Putamen (tissue), 1 donor: ENCODE measurements at regions not wholly inside any gene's neighbourhood (a gene's known extent, or its start where the extent isn't known, plus 50 kb on each side); places are given as distances from the start of the nearest gene placed in this dataset.
"Not testable (repeated sequence)": the region's sequence is repeated elsewhere in the genome, so short reads cannot be mapped to it uniquely, and the experiment has no call there.

Experiments
- DNase-seq: peaks from one replicate; pipeline ENCODE4 v3.0.0-alpha.2; 2016; ENCODE audit warnings: low spot score

DNA sequence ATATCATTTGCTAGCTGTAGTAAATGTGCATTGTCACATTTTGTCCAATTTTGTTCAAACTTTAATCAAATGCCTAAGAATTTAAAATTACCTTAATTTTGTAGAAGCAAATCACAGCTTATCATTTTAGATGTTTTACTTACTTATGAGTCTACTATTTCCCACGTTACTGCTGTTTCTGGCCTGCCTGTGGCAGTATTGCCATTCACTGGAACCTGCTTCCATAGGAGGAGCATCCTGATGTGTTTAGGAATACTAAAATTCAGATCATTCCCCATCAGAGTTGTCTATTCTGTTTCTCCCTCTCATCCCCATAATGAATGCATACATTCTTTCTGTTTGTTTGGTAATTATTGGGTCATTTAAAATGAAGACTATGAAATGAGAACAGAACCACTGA, 119.5 kb upstream of the SNRPN start:
- DNase-seq, result no peak

DNA sequence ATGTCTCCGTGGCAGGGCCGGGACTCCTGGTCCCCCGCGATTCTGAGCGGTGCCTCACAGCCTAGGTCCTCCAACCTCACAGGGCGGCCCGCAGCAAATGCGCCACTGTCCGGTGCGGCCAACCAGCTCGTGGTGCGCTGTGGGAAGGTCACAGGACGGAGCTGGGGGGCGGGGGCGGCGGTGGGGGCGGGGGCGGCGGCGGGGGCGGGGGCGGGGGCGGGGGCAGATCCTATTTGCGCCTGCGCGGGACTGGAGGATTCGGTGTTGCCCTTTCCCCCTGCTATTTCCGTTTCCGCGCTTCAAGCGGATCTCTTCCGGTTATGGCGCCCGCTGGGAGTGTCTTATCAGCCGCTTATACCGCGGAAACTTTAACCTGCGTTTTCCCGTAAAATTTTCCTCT, 106.7 kb upstream of the SNRPN start:
- peak; percentile 36 for DNase-seq

DNA sequence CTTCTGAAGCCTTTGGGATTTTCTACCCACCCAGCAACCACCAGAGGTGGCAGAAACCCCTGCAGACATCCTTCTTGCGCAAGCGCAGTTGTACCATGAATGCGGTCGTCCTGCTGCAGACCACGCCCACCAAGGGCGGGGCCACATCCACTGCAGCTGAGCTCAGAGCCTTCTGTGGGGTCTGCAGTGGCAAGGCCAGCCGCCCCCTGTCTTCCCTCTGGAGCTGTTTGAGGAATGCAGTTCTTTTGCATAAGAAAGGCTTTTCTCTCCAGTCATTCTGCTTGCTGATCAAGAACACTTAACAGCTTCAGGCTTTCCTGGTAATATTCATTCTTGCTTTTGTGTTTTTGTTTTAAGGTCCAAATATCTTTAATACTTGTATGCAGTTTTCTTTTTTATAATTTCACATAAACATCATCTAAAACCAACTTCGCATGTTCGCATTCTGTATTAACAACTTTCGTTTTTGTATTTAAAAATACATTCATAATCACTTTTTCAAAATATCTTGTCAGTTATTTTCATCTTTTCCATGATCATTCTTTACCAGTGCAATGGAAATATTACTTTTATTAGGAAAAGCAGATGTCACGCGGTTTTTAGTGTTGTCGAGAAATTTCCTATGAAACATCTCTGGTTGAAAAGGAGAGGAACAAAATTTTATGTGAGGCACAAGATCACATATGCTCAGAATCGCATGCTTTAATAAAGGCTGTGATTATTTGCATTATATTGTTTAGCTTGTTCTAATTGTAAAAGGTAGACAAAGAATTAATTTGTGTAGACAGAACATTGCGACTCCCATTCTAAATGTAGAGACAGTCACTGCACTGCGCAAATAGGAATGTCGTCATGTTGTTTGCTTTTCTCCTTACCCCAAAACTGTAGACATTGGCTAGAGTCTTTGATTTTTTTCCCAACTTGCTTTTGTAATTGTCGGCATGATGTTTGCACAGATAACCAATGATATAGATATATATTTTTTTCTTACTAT, 98.1 kb upstream of the SNRPN start:
- DNase-seq, result peak; percentile 56

DNA sequence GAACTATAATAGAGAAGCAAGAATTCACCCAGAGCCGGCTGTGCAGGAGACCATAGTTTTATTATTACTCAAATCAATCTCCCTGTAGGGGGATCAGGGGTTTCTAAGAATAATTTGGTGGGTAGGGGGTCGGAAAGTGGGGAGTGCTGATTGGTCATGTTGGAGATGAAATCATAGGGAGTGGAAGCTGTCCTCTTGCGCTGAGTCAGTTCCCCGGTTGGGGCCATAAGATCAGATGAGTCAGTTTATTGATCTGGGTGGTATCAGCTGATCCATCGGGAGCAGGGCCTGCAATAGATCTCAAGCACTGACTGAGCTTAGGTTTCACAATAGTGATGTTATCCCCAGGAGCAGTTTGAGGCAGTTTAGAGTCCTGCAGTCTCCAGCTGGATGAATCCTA, 97.0 kb upstream of the SNRPN start:
- no peak for DNase-seq

DNA sequence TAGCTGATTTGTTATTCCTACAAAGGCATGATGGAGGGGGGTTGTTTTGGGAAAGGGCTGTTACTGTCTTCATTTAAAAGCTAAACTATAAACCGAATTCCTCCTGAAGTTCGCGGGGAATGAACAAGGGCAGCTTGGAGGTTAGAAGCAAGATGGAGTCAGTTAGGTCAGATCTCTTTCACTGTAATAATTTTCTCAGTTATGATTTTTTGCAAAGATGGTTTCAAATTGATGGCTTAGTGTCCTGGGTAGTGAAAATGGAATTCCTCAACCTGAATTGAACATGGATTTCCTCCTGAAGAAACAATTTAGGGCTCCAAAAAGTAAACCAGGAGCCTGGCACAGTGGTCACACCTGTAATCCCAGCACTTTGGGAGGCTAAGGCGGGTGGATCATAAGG, 96.6 kb upstream of the SNRPN start:
- DNase-seq, result not testable (repeated sequence)

DNA sequence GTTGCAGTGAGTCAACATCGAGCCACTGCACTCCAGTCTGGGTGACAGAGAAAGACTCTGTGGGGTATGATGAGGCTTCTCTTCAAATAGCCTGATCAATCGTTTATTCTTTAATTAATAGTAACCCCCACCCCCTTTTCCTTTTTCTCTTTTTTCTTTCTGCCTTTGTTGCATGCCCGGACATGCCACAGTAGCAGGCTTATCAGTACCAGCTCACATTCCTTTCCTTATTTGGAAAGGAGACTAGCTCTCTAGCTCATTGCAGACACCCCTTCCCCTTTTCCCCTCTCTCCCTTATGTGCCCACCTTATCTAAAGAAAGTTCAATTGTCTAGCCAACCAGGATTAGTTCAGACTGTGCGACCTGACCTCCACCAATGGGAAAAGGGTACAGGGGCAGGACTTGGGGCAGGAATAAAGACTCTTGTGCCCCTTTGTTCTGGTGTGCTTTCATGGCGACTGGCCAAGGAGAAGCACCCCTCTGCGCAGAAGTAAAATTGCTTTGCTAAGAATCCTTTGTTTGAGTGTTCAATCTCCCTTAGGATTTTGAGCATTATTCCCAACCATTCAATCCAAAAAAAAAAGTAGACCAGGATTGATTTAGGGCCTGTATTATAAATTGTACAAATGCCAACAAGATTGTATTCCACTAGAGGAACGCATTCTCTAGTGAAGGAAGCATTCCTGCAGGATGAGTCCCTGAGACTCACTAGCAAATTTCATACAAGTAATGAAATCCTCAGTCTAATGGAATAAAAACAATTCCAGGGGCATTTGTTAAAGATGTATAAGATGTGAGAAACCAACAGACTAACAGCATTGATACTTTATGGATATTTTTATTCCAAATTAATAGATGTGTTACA, 95.8 kb upstream of the SNRPN start:
- DNase-seq, result no peak

DNA sequence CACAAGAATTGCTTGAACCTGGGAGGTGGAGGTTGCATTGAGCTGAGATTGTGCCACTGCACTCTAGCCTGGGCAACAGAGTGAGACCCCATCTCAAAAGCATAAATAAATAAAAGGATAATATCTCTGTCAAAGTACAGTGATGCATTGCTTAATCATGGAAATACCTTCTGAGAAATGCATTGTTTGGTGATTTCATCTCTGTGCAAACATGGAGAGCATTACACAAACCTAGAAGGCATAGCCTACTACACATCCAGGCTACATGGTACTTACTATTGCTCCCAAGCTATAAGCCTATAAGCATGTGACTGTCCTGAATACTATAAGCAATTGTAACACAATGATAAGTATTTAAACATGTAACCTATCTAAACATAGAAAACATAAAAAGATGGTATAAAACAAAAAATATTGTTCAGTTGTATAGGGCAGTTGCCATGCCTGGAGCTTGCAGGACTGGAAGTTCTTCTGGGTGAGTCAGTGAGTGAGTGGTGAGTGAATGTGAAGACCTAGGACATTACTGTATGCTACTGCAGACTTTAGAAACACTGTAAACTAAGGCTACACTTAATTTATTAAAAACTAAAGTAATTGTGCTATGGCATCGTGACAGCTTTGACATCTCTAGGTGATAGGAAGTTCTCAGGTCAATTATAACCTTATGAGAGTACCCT, 93.6 kb upstream of the SNRPN start:
- no peak for DNase-seq

DNA sequence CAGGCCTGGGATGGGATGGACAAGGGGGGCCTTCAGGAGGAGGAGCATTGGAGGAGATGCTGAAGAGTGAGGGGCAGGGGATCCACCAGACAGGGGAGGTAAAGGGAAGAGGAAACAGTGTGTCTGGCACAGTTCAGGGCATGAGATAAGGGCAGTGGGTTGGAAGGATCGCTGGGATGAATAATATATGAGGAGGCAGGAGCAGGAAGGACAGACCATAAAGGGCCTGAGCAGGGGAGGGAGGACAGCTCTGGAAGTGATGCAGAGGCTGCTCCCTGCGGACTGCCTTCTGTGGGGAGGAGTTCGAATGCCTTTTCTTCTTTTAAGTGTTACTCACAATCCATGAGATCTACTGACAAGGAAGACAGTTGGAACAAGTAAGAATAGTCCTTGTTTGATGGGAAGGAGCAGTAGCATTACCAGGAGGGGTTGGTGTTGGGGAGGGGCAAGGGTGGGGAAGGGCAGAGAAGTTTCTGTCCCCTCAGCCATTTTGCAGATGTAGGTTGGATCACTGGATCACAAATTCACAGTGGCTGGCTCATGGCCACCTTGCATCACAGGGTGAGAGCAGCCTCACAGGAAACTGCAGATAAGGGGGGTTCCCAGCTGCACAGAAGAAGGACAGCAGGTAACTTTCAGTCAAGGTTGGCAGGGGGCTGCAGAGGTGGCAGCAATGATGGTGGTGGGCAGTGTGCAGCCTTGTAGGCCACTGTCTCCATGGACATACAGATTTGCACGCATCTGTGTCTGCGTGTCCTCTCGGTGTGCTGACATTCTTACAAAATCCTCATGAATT, 91.9 kb upstream of the SNRPN start:
- no peak for DNase-seq

DNA sequence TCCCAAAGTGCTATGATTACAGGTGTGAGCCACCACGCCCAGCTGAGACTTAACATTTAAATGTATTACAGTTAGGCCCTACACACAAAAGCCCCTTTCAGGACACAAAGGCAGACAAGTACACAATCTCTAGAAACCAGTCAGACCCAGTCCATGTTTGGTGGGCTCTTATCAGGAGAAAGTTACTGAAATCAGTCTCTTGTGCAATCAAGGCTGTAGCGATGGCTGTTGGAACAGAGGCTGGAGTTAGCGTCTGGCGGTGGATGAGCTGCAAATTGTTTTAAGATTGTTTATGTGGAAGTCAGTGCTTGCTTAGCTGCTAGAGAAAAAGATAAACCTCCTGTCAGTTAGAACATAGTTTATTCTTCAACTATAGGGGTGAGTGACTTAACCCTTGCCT, 89.5 kb upstream of the SNRPN start:
- no peak for DNase-seq

DNA sequence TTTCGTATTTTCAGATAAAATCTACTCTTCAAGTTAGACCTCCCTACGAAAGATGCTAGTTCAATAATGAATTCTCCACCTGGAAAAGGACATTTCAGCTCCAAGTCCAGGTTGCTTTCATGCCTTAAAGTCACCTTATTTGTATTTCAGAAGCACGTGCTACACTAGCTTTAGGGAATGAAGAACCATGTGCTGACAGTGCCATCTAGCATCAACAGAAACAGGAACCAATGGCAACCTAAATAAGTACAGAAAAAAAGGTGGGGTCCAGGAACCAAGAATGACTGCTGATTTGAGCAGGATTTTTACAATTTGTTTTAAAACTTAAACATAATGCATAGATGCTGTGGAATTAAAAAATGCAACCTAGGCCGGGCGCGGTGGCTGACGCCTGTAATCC, 77.6 kb upstream of the SNRPN start:
- no peak for DNase-seq

DNA sequence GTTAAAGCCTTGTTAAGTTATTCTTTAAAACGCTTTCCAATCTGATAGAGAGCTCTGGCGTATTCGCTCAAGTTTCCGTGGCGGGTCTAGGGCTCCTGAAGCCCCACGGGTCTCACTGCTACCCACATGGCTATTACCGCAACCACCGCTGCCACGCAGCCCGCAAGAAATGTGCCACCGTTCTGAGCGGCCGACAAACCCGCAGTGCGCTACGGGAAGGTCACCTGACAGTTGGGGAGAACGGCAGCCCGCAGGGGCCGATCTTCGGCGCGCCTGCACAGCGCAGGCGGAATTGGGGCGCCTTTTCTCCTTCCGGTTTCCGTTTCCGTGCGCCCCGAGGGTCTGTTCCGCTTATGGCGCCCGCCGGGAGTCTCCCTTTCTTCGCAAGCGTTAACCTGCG, 76.6 kb upstream of the SNRPN start:
- no peak for DNase-seq

DNA sequence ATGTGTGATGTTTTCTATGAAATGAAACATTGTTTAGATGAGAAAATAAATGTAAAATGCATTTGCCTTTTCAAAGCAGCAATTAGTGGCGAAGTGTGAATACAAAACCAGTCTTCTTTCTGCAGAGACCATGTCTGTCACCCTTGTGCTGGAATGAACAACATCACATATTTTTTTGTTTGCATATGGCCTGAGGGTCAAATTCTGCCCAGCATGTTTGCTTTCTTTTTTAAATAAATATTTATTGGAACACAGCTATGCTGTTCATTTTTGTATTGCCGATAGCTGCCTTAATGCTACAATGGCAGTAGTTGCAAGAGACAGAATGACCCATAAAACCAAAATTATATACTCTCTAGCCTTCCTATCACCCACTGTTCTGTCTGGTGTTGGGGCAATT, 75.3 kb upstream of the SNRPN start:
- DNase-seq, result no peak

DNA sequence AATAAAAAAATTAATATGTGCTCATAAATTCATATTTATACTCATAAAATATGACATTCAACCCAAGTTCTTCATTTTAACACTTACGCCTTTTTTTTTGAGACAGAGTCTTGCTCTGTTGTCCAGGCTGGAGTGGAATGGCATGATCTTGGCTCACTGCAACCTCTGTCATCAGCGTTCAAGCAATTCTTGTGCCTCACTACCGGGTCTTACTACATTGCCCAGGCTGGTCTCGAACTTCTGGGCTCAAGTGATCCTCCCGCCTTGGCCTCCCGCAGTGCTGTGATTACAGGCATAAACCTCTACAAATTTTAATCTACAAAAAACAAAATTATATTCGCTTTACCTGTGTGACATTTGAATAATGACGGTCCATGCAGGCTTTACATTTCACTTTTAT, 74.1 kb upstream of the SNRPN start:
- no peak for DNase-seq

DNA sequence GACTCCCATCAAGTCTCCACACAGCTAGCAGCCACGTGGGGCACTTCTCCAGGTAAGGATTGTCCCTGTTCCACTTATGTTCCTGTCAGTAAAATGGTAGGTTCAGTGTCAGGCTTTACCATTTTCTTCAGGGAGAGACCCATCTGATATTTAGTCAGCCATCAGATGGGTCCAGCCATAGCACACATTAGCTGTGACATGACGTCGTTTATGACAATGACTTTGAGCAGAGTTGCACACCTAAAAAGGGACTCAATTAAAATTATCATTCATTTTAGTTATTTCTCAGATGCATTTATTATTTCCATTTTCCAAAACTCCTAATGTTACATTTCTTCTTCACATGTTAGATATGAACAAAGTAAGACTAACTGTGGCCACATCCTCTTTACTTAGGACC, 68.2 kb upstream of the SNRPN start:
- no peak for DNase-seq

DNA sequence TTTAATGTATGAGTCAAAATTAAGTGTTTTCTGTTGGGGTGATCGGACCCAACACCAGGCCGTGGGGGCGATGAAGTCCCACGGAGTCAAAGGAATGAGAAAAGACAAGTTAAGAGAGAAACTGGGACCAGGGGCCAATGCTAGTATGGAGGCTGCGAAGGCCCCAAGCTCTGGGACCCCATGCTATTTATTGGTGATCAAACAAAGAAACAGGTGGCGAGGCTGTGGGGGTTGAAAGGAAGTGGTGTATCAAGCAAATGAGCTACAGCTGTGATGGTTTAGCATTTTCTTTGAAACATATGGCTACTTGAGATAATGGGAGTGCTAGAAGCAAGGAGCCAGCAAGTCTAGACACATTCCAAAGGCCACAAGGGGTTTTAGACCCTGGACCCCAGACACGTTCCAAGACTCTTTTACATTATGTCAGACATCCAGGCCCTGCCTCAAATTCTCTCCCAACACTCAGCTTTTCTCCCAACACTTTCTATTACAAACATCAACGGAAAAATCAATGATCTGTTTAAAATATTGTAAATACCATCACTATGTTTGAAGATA, 56.0 kb upstream of the SNRPN start:
- DNase-seq, result no peak

DNA sequence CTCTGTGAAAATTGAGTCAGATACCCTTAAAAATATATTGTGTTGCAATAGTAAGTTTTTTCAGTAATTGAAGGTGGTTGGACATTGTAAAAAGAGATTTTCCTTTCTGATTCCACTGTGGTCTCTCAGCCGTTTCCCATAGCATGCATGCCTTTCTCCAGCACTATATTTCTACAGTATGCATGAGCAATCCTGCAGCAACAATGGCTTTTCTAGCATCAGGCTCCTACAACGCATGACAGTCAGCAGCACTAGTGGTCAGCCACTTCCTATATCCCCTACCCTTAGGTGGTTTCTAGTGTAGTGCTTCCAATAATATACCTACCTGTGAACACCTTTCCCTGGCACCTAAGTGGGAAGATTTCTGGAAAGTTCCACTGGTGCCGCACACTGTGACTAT, 55.4 kb upstream of the SNRPN start:
- DNase-seq, result no peak

DNA sequence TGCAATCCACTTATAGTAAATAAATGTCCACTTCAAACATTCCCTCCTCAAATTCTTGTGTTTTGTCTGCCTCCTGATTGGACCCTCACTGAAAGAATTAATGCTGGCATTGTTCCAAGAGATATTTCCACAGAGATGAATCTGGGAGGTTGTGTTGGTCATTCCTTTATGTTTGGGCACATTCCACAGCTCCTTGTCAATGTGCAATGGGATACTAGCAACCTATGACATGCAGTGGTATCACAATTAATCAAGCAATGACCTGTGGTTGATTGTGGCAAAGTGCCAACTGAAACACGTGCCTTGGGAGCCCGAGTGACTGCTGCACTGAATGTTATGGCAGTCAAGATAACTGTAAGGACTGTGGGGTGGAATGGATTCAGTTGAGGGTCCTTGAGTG, 55.0 kb upstream of the SNRPN start:
- no peak for DNase-seq

DNA sequence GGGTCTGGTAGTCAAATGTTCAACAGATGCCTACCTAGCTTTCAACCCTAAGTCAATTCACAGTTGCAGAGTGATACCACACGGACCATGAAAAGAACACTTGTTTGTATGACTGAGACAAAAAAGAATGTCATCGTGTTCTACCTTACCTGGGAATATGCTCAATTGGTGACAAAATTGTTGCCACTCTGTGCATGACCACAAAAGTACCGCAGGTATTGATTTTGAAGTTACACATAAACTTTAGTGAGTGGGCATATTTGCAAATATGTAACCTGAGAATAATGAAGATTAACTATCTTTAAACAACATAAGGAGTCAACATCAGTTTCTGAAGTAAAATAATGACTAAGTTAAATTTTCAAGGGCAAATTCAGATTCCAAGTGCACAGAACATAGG, 53.4 kb upstream of the SNRPN start:
- no peak for DNase-seq
